HEK293 (cell line): ENCODE measurements at regions not wholly inside any gene's neighbourhood (a gene's known extent, or its start where the extent isn't known, plus 50 kb on each side); places are given as distances from the start of the nearest gene placed in this dataset.

Experiments used
- ZBTB20 ChIP-seq: fragments of 450-650 bp; formaldehyde crosslinking; IDR thresholded peaks from 2 replicates; pipeline ENCODE4 v1.5.1; 2016; ENCODE audit warnings: missing biosample characterization, missing genetic modification characterization
- ZBTB7A ChIP-seq: fragments of 450-650 bp; formaldehyde crosslinking; IDR thresholded peaks from 2 replicates; pipeline ENCODE4 v1.5.1; 2016; ENCODE audit warnings: low read depth, missing biosample characterization, missing genetic modification characterization
- ZNF138 ChIP-seq: fragments of 450-650 bp; formaldehyde crosslinking; IDR thresholded peaks from 2 replicates; pipeline ENCODE4 v1.5.1; 2016; ENCODE audit warnings: missing biosample characterization, missing genetic modification characterization, borderline replicate concordance
- TF ChIP-seq, protein P1 (sequence below): fragments of 450-650 bp; formaldehyde crosslinking; IDR thresholded peaks from 2 replicates; pipeline ENCODE4 v1.5.1; 2016; ENCODE audit warnings: missing biosample characterization, missing genetic modification characterization
- TF ChIP-seq, protein P2 (sequence below): fragments of 450-650 bp; formaldehyde crosslinking; IDR thresholded peaks from 2 replicates; pipeline ENCODE4 v1.5.1; 2016; ENCODE audit warnings: missing biosample characterization, missing genetic modification characterization
- TF ChIP-seq, protein P3 (sequence below): fragments of 450-650 bp; formaldehyde crosslinking; IDR thresholded peaks from 2 replicates; pipeline ENCODE4 v1.5.1; 2016; ENCODE audit warnings: missing biosample characterization, missing genetic modification characterization
- TF ChIP-seq, protein P4 (sequence below): fragments of 450-650 bp; formaldehyde crosslinking; IDR thresholded peaks from 2 replicates; pipeline ENCODE4 v1.5.1; 2016; ENCODE audit warnings: missing biosample characterization, missing genetic modification characterization
- TF ChIP-seq, protein P5 (sequence below): fragments of 450-650 bp; formaldehyde crosslinking; conservative IDR thresholded peaks from 2 replicates; pipeline ENCODE4 v1.5.1; 2016; ENCODE audit warnings: low read depth, missing biosample characterization, missing genetic modification characterization

DNA sequence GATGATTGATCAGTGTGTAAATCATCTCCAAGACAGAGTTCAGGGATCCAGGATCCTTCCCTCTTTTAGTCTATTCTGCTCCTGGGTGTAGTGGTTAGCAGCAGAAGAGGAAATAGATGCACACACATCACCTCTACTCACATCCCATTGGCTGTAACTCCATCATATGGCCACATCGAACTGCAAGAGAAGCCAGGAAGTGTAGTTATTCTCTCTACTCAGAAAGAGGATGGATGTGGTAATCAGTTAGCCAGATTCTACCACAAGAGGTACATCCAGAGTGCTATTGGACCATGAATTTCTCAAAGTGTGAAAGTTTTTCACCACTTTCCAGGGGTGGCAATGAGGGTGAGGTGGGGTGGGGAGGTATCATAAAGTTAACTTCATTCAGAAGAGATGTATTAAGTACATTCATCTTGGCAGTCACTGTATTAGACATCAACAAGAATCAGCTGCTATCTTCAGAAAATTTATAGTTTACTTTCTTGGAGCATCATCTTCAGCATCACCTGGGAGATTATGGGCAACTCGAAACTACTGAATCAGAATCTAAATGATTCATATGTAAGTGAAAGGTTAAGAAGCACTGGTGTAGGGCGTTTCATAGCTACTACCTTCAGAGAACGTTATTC is 60.6 kb upstream of the GAP43 start:
- TF ChIP-seq, protein P1, sequence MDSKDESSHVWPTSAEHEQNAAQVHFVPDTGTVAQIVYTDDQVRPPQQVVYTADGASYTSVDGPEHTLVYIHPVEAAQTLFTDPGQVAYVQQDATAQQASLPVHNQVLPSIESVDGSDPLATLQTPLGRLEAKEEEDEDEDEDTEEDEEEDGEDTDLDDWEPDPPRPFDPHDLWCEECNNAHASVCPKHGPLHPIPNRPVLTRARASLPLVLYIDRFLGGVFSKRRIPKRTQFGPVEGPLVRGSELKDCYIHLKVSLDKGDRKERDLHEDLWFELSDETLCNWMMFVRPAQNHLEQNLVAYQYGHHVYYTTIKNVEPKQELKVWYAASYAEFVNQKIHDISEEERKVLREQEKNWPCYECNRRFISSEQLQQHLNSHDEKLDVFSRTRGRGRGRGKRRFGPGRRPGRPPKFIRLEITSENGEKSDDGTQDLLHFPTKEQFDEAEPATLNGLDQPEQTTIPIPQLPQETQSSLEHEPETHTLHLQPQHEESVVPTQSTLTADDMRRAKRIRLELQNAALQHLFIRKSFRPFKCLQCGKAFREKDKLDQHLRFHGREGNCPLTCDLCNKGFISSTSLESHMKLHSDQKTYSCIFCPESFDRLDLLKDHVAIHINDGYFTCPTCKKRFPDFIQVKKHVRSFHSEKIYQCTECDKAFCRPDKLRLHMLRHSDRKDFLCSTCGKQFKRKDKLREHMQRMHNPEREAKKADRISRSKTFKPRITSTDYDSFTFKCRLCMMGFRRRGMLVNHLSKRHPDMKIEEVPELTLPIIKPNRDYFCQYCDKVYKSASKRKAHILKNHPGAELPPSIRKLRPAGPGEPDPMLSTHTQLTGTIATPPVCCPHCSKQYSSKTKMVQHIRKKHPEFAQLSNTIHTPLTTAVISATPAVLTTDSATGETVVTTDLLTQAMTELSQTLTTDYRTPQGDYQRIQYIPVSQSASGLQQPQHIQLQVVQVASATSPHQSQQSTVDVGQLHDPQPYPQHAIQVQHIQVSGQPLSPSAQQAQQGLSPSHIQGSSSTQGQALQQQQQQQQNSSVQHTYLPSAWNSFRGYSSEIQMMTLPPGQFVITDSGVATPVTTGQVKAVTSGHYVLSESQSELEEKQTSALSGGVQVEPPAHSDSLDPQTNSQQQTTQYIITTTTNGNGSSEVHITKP (tag by site-specific recombination), result no peak
- TF ChIP-seq ZBTB20 (tag by site-specific recombination) (no peak), ZBTB7A (tag by site-specific recombination) (no peak), ZNF138 (tag by site-specific recombination) (no peak)
- TF ChIP-seq, protein P2, sequence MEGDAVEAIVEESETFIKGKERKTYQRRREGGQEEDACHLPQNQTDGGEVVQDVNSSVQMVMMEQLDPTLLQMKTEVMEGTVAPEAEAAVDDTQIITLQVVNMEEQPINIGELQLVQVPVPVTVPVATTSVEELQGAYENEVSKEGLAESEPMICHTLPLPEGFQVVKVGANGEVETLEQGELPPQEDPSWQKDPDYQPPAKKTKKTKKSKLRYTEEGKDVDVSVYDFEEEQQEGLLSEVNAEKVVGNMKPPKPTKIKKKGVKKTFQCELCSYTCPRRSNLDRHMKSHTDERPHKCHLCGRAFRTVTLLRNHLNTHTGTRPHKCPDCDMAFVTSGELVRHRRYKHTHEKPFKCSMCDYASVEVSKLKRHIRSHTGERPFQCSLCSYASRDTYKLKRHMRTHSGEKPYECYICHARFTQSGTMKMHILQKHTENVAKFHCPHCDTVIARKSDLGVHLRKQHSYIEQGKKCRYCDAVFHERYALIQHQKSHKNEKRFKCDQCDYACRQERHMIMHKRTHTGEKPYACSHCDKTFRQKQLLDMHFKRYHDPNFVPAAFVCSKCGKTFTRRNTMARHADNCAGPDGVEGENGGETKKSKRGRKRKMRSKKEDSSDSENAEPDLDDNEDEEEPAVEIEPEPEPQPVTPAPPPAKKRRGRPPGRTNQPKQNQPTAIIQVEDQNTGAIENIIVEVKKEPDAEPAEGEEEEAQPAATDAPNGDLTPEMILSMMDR (tag by site-specific recombination), result no peak
- TF ChIP-seq, protein P3, sequence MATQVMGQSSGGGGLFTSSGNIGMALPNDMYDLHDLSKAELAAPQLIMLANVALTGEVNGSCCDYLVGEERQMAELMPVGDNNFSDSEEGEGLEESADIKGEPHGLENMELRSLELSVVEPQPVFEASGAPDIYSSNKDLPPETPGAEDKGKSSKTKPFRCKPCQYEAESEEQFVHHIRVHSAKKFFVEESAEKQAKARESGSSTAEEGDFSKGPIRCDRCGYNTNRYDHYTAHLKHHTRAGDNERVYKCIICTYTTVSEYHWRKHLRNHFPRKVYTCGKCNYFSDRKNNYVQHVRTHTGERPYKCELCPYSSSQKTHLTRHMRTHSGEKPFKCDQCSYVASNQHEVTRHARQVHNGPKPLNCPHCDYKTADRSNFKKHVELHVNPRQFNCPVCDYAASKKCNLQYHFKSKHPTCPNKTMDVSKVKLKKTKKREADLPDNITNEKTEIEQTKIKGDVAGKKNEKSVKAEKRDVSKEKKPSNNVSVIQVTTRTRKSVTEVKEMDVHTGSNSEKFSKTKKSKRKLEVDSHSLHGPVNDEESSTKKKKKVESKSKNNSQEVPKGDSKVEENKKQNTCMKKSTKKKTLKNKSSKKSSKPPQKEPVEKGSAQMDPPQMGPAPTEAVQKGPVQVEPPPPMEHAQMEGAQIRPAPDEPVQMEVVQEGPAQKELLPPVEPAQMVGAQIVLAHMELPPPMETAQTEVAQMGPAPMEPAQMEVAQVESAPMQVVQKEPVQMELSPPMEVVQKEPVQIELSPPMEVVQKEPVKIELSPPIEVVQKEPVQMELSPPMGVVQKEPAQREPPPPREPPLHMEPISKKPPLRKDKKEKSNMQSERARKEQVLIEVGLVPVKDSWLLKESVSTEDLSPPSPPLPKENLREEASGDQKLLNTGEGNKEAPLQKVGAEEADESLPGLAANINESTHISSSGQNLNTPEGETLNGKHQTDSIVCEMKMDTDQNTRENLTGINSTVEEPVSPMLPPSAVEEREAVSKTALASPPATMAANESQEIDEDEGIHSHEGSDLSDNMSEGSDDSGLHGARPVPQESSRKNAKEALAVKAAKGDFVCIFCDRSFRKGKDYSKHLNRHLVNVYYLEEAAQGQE, result no peak
- TF ChIP-seq, protein P4, sequence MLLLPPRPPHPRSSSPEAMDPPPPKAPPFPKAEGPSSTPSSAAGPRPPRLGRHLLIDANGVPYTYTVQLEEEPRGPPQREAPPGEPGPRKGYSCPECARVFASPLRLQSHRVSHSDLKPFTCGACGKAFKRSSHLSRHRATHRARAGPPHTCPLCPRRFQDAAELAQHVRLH (tag by site-specific recombination), result no peak
- TF ChIP-seq, protein P5, sequence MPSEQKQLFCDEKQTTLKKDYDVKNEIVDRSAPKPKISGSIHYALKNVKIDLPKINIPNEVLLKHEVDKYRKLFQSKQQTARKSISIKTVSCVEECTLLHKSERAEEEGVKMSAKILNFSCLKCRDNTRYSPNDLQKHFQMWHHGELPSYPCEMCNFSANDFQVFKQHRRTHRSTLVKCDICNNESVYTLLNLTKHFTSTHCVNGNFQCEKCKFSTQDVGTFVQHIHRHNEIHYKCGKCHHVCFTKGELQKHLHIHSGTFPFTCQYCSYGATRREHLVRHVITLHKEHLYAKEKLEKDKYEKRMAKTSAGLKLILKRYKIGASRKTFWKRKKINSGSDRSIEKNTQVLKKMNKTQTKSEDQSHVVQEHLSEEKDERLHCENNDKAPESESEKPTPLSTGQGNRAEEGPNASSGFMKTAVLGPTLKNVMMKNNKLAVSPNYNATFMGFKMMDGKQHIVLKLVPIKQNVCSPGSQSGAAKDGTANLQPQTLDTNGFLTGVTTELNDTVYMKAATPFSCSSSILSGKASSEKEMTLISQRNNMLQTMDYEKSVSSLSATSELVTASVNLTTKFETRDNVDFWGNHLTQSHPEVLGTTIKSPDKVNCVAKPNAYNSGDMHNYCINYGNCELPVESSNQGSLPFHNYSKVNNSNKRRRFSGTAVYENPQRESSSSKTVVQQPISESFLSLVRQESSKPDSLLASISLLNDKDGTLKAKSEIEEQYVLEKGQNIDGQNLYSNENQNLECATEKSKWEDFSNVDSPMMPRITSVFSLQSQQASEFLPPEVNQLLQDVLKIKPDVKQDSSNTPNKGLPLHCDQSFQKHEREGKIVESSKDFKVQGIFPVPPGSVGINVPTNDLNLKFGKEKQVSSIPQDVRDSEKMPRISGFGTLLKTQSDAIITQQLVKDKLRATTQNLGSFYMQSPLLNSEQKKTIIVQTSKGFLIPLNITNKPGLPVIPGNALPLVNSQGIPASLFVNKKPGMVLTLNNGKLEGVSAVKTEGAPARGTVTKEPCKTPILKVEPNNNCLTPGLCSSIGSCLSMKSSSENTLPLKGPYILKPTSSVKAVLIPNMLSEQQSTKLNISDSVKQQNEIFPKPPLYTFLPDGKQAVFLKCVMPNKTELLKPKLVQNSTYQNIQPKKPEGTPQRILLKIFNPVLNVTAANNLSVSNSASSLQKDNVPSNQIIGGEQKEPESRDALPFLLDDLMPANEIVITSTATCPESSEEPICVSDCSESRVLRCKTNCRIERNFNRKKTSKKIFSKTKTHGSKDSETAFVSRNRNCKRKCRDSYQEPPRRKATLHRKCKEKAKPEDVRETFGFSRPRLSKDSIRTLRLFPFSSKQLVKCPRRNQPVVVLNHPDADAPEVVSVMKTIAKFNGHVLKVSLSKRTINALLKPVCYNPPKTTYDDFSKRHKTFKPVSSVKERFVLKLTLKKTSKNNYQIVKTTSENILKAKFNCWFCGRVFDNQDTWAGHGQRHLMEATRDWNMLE, result no peak
